ENCODE measurements at regions not wholly inside any gene's neighbourhood (a gene's known extent, or its start where the extent isn't known, plus 50 kb on each side); places are given as distances from the start of the nearest gene placed in this dataset.

GRCh38 chr11:87421422-87421821, 383.7 kb downstream of the TMEM135 start:
- peak; percentile 89 for ATAC-seq

- no peak for ATAC-seq
These were observed 380.2 kb downstream of the TMEM135 start for GRCh38 chr11:87417951-87418350.

GRCh38 chr11:87405843-87406242, 368.1 kb downstream of the TMEM135 start:
- ATAC-seq = no peak

- ATAC-seq = no peak
These were observed 367.6 kb downstream of the TMEM135 start for GRCh38 chr11:87405356-87405755.

GRCh38 chr11:87401653-87402052, 363.9 kb downstream of the TMEM135 start:
- ATAC-seq = no peak

GRCh38 chr11:87399341-87399740, 361.6 kb downstream of the TMEM135 start:
- no peak for ATAC-seq

- ATAC-seq = no peak
These were observed 361.2 kb downstream of the TMEM135 start for GRCh38 chr11:87398931-87399330.

GRCh38 chr11:87397011-87397865, 359.5 kb downstream of the TMEM135 start:
- ATAC-seq = no peak

- no peak for ATAC-seq
These were observed 357.2 kb downstream of the TMEM135 start for GRCh38 chr11:87394924-87395323.

GRCh38 chr11:87392665-87393064, 354.9 kb downstream of the TMEM135 start:
- no peak for ATAC-seq

GRCh38 chr11:87391496-87391895, 353.8 kb downstream of the TMEM135 start:
- ATAC-seq = no peak

GRCh38 chr11:87384078-87384729, 346.5 kb downstream of the TMEM135 start:
- ATAC-seq = no peak

GRCh38 chr11:87374038-87374807, 336.5 kb downstream of the TMEM135 start:
- no peak for ATAC-seq

All from esophagus mucosa (tissue), 1 donor.